GM11168 (cell line): ENCODE measurements at regions not wholly inside any gene's neighbourhood (a gene's known extent, or its start where the extent isn't known, plus 50 kb on each side); places are given as distances from the start of the nearest gene placed in this dataset.
"Not testable (repeated sequence)": the region's sequence is repeated elsewhere in the genome, so short reads cannot be mapped to it uniquely, and the experiment has no call there.

Experiments used
- in situ Hi-C: fragments of 300-500 bp; cut with MboI; formaldehyde crosslinking; loops from one replicate; pipeline ENCODE4 v1.12.0; 2022; ENCODE audit warnings: low sequenced_read_pairs; ENCODE audit not compliant: unreplicated experiment

DNA sequence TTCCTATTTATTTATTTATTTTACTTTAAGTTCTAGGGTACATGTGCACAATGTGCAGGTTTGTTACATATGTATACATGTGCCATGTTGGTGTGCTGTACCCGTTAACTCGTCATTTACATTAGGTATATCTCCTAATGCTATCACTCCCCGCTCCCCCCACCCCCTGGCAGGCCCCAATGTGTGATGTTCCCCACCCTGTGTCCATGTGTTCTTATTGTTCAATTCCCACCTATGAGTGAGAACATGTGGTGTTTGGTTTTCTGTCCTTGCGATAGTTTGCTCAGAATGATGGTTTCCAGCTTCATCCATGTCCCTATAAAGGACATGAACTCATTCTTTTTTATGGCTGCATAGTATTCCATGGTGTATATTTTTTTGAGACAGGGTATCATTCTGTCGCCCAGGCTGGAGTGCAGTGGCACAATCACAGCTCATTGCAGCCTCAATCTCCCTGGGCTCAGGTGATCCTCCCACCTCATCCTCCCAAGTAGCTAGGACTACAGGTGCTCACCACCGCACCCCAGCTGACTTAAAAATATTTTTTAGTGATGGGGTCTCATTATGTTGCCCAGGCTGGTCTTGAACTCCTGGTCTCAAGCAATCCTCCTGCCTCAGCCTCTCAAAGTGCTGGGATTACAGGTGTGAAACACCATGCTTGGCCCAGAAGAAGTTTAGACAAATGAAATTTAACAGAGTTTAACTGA is 140.6 kb downstream of the NPIPB5 start:
- in situ Hi-C loops: not testable (repeated sequence)

GRCh38 chr16:22652463-22652845 is 141.8 kb downstream of the NPIPB5 start:
- in situ Hi-C loops: no loop called here

- in situ Hi-C loops: no loop called here
Measured at GRCh38 chr16:22653876-22654275, 143.2 kb downstream of the NPIPB5 start.

DNA sequence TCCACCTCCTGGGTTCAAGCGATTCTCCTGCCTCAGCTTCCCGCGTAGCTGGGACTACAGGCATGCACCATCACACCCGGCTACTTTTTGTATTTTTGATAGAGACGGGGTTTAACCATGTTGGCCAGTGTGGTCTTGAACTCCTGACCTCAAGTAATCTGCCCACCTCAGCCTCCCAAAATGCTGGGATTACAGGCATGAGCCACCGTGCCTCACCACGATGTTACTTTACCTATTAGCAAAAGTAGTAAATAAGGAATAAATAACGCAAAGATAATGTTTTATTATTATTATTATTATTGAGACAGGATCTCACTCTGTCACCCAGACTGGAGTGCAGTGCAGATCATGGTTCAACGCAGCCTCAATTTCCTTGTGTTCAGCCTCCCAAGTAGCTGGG is 145.9 kb downstream of the NPIPB5 start:
- in situ Hi-C loops: not testable (repeated sequence)

DNA sequence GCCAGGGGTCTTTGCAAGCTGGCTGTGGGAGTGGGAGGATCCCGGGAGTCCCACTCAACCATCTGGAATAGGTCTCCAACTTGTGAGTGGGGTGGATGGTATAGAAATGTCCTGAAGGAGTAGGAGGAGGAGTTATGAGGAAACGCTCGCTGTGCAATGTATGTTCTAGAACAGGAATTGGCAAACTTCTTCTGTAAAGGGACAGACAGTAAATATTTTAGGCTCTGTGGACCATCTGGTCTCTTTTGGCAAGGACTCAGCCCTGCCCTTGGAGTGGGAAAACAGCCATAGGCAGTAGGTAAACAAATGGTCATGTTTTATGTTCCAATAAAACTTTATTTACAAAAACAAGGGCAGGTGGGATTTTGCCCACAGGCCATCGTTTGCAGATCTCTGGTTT is 149.2 kb downstream of the NPIPB5 start:
- in situ Hi-C loops: no loop called here

DNA sequence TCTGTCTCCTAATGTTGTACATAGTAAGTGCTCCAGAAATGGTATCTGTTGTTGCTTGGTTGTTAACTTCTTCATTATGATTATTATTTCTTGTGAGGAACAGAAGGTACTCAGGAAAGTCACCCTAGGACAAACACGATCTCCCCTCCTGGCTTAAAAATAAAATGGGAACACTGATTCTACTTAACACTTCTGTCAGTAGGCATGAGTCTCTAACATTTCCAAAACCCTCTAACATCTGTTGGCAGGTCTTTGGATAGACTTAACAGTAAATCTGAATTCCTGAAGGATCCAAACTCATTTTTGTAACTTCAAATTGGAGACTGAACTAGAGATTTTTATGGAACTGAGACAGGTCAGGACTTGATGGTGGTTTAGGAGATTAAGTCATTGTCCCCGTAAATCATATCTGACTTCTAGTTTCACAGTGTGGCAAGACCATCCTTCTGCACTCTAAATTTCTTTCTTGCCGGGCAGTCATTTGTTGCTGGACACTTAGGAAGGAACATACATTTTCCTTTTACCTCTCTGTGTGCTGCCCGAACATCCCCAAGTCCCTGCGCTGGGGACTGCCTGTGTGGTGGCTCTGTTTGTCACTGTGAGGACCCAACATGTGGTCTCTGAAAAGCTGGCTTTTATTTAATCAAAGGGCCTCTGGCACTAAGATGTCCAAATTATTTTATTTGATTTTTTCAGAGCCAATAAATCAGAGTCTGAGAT is 149.9 kb downstream of the NPIPB5 start:
- in situ Hi-C loops: no loop called here

GRCh38 chr16:22661161-22661647 is 150.5 kb downstream of the NPIPB5 start:
- in situ Hi-C loops: no loop called here

GRCh38 chr16:22662958-22663357 is 151.0 kb upstream of the HS3ST2 start:
- in situ Hi-C loops: not testable (repeated sequence)

DNA sequence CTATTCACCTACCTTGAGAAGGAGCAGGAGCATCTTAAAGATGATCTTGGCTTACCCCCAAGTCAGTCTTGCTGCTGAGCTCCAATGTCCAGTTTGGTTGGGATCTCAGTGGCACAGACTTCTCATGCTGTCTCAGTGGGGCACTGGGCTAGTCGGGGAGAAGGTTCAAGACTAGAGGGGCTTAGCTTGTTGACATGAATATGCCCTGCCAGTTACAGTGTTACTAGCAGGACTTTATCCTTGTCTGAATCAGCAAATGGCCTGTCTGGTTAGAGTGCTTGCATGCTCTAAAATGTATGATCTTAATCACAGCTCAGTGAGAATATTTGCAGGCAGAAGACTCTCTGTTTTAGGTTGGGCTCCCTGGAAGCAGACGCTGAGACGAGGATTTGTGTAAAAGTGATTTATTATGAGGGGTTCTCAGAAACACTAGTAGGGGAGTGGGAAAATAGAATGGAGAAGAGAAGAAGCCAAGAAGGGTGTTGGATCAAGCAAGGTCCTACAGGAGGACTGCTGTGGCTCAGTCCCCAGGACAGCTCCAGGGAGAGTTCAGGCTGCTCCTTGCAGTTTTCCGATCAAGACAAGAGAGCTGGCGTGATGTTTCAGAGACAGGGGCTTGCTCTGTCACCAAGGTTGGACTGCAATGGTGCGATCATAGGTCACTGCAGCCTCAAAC is 150.4 kb upstream of the HS3ST2 start:
- in situ Hi-C loops: no loop called here

DNA sequence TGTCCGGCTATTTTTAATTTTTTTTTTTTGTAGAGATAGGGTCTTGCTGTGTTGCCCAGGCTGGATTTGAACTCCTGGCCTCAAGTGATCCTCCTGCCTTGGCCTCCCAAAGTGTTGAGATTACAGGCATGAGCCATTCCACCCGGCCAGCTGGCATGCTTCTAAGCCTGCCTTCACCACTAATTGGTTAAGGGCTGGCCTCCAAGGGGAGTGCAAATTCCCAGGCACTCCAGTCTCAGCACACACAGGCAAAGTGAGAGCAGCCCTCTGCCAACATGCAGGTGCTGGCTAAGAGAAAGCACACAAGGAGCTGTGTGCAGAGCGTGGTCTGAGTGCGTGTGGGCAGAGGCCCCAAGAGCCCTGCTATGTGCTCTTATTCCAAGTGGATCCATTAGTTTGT is 149.8 kb upstream of the HS3ST2 start:
- in situ Hi-C loops: no loop called here

DNA sequence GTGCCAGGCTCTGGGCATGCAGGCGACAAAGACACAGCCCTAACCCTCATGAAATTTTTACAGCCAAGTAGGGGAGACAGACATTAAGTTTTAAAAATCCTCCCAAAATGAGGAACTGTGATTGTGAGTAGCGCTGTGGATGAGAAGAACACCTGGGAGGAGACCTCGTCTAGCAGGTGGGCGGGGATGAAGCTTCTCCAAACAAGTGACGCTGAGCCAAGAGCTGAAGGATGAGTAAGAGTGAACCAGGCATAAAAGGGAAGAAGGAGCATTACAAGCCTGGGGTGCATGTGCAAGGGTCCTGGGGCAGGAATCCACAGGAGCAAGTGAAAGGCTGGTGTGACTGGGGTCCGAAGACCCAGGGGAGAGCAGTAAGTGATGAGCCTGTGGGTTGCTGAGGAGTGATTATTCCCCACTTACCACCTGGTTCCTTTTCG is 149.4 kb upstream of the HS3ST2 start:
- in situ Hi-C loops: no loop called here

DNA sequence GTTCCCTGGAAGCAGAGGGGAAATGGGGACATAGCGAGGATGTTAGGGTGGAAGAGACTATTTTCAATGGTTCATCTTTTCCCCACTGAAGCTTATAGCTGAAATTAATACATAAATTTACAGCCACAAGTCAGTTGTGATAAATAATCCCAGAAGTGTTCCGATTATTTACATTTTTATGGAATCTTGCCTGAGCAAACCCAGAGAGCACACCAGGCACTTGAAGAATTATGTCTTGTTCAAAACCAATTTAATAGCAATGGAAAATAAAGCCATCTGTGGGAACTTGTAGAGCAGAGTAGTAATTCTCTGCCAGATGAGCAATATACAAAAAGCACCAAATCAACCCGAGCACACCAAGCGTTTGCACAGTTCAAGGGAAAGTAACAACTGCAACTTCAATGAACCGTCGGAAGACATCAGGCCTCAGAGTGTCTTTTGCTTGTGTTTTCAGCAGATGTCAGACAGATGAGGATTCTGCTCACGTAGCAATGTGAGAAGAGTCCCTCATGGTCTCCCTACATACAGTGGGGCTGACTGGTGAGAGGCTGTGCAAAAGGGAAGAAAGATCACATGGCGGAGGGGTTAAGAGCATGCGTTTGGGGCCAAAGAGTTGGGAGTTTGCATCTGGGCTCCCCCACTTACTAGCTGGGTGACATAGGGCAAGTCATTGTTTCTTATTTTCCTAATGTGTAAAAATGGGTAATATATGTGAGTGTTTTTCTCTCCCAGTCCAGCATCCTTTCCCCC is 148.7 kb upstream of the HS3ST2 start:
- in situ Hi-C loops: no loop called here

- in situ Hi-C loops: no loop called here
Measured at GRCh38 chr16:22665803-22666202, 148.2 kb upstream of the HS3ST2 start.

GRCh38 chr16:22668318-22668717 is 145.6 kb upstream of the HS3ST2 start:
- in situ Hi-C loops: no loop called here

- in situ Hi-C loops: loop anchor here (10.0 kb wide), 1 partner anchor 1495 kb away; no protein-coding TSS in a partner anchor
Measured at GRCh38 chr16:22670044-22670536, 143.9 kb upstream of the HS3ST2 start.

DNA sequence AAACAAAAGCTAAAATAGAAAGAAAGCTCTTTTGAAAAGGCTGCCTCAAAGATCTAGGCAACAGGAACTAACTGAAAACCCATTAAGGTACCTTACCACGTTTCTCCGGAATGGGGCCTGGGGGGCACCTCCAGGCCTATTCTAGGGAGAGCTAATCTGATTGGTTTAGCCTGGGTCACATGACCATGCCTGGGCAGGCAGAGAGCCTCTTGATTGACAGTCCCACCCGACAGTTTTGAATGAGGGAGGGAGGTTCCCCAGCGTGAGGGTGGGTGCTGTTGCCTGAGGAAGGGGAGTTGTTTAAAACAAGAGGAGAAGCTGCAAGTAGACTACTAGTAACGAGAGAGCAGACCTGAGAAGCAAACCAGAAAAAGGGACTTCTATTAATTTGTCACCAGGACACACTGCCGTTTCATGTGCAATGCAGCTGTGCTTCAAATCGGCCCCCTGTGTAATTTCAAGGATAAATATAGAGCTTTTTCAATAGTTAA is 143.4 kb upstream of the HS3ST2 start:
- in situ Hi-C loops: loop anchor here (10.0 kb wide), 1 partner anchor 1496 kb away; no protein-coding TSS in a partner anchor

DNA sequence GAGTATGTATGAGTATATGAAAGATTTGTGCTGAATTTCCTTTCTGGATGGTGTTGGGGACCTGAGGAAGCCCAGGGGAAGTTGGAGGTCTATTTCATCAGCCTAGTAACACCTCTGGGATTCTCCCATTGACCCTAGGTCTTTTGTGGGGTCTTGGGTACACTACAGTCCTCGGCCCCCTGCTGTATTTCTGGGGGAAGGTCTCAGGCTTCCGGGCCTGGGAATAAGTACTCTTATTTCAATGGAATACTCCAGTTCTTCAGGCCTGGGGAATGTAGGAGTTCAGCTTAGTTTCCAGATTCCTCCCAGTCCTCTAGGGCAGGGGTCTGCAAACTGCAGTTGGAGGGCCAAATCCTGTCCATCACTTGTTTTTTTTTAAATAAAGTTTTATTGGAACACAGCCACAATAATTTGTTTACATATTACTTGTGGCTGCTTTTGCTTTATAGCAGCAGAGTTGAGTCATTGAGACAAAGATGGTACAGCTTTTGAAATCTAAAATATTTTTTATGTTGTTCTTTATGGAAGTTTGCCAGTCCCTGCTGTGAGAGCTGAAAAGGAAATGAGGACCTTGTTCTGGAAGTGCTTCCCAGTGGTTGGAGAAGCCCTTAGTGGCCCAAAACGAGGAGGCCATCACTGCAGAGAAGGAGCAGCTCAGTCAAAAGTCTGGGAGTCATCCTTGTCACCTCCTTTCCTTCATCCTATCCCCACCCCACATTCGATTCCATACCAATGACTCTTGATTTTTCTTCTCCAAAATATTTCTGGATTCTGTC is 142.5 kb upstream of the HS3ST2 start:
- in situ Hi-C loops: loop anchor here (10.0 kb wide), 1 partner anchor 1497 kb away; no protein-coding TSS in a partner anchor

- in situ Hi-C loops: loop anchor here (10.0 kb wide), 1 partner anchor 1498 kb away; no protein-coding TSS in a partner anchor
Measured at GRCh38 chr16:22672830-22673210, 141.1 kb upstream of the HS3ST2 start.

GRCh38 chr16:22673421-22673831 is 140.5 kb upstream of the HS3ST2 start:
- in situ Hi-C loops: loop anchor here (10.0 kb wide), 1 partner anchor 1499 kb away; no protein-coding TSS in a partner anchor
